HEK293 (cell line): ENCODE measurements at regions not wholly inside any gene's neighbourhood (a gene's known extent, or its start where the extent isn't known, plus 50 kb on each side); places are given as distances from the start of the nearest gene placed in this dataset.

ENCODE experiments used
- CTCF ChIA-PET: fragments of 350-600 bp; formaldehyde crosslinking; extraction: SDS; loops from one replicate; lab custom pipeline; 2021; ENCODE audit warnings: antibody characterized with exemption; lab: Yijun Ruan, JAX
- POLR2A ChIA-PET: fragments of 300-600 bp; formaldehyde crosslinking; extraction: SDS; loops from one replicate; lab custom pipeline; 2020; ENCODE audit warnings: antibody characterized with exemption, inconsistent platforms; lab: Yijun Ruan, JAX
- H3K27ac ChIP-seq: fragments of 200-500 bp; sonication (Bioruptor generic); 2 replicates; pipeline ENCODE4 v1.5.1; 2014; ENCODE audit warnings: low read depth, low read length, control low read depth, inconsistent platforms; ENCODE audit errors: extremely low read depth
- H3K36me3 ChIP-seq, 2 experiments: fragments of 200-500 bp in 1 of 2; sonication (Bioruptor generic) in 1 of 2; 1 replicate in 1 of 2; 2 replicates in 1 of 2; pipeline ENCODE4 v1.5.1; 2014 to 2017; ENCODE audit warnings: inconsistent platforms in 2 of 2, low read length in 2 of 2; ENCODE audit not compliant: control insufficient read depth in 2 of 2, insufficient read depth in 1 of 2
- H3K4me1 ChIP-seq: fragments of 200-500 bp; sonication (Bioruptor generic); 2 replicates; pipeline ENCODE4 v1.5.1; 2014; ENCODE audit warnings: mild to moderate bottlenecking, low read length, inconsistent platforms; ENCODE audit not compliant: control insufficient read depth, insufficient read depth
- H3K4me3 ChIP-seq: 2 replicates; pipeline ENCODE4 v1.5.1; 2011; ENCODE audit warnings: low read depth, mild to moderate bottlenecking, control low read depth, low read length, moderate library complexity
- H3K9me3 ChIP-seq: fragments of 200-500 bp; sonication (Bioruptor generic); 2 replicates; pipeline ENCODE4 v1.5.1; 2014; ENCODE audit warnings: low read depth, low read length, inconsistent platforms; ENCODE audit not compliant: control insufficient read depth, insufficient read depth
- FEZF1 ChIP-seq: fragments of 450-650 bp; formaldehyde crosslinking; IDR thresholded peaks from 2 replicates; pipeline ENCODE4 v1.5.1; 2016; ENCODE audit warnings: missing biosample characterization, missing genetic modification characterization
- GLIS2 ChIP-seq: fragments of 450-650 bp; formaldehyde crosslinking; IDR thresholded peaks from 2 replicates; pipeline ENCODE4 v1.5.1; 2016; ENCODE audit warnings: missing biosample characterization, missing genetic modification characterization
- HOXA7 ChIP-seq: sonication (generic); formaldehyde crosslinking; IDR thresholded peaks from 2 replicates; pipeline ENCODE4 v1.8.1; 2022; ENCODE audit warnings: missing genetic modification reagents, borderline replicate concordance
- SP2 ChIP-seq: fragments of 450-650 bp; formaldehyde crosslinking; IDR thresholded peaks from 2 replicates; pipeline ENCODE4 v1.5.1; 2016; ENCODE audit warnings: missing biosample characterization, missing genetic modification characterization
- TCF7L2 ChIP-seq: IDR thresholded peaks from 2 replicates; pipeline ENCODE4 v1.6.1; 2011; ENCODE audit warnings: low read depth, mild to moderate bottlenecking, inconsistent platforms, low read length, moderate library complexity, borderline replicate concordance
- WT1 ChIP-seq: fragments of 450-650 bp; formaldehyde crosslinking; IDR thresholded peaks from 2 replicates; pipeline ENCODE4 v1.5.1; 2016; ENCODE audit warnings: missing biosample characterization, missing genetic modification characterization
- ZBTB8A ChIP-seq: fragments of 450-650 bp; formaldehyde crosslinking; IDR thresholded peaks from 2 replicates; pipeline ENCODE4 v1.5.1; 2016; ENCODE audit warnings: missing biosample characterization, missing genetic modification characterization
- ZNF112 ChIP-seq: fragments of 450-650 bp; formaldehyde crosslinking; IDR thresholded peaks from 2 replicates; pipeline ENCODE4 v1.5.0; 2017; ENCODE audit warnings: missing biosample characterization, missing genetic modification characterization
- ZNF132 ChIP-seq: fragments of 450-650 bp; formaldehyde crosslinking; IDR thresholded peaks from 2 replicates; pipeline ENCODE4 v1.5.1; 2017; ENCODE audit warnings: missing biosample characterization, missing genetic modification characterization, borderline replicate concordance
- ZNF324 ChIP-seq: fragments of 450-650 bp; formaldehyde crosslinking; IDR thresholded peaks from 2 replicates; pipeline ENCODE4 v1.5.1; 2016; ENCODE audit warnings: missing biosample characterization, missing genetic modification characterization
- ZNF335 ChIP-seq: fragments of 450-650 bp; formaldehyde crosslinking; conservative IDR thresholded peaks from 2 replicates; pipeline ENCODE4 v1.5.1; 2016; ENCODE audit warnings: missing biosample characterization, missing genetic modification characterization
- ZNF350 ChIP-seq: fragments of 450-650 bp; formaldehyde crosslinking; IDR thresholded peaks from 2 replicates; pipeline ENCODE4 v1.5.0; 2017; ENCODE audit warnings: missing biosample characterization, mild to moderate bottlenecking, missing genetic modification characterization
- ZNF354C ChIP-seq: fragments of 450-650 bp; formaldehyde crosslinking; IDR thresholded peaks from 2 replicates; pipeline ENCODE4 v1.5.1; 2016; ENCODE audit warnings: missing biosample characterization, missing genetic modification characterization, low read depth, borderline replicate concordance
- ZNF426 ChIP-seq: fragments of 450-650 bp; formaldehyde crosslinking; IDR thresholded peaks from 2 replicates; pipeline ENCODE4 v1.5.1; 2017; ENCODE audit warnings: missing biosample characterization, missing genetic modification characterization, mild to moderate bottlenecking, inconsistent platforms, moderate library complexity
- ZNF529 ChIP-seq: fragments of 450-650 bp; formaldehyde crosslinking; IDR thresholded peaks from 2 replicates; pipeline ENCODE4 v1.5.1; 2017; ENCODE audit warnings: missing genetic modification characterization, missing biosample characterization; ENCODE audit not compliant: insufficient replicate concordance
- ZNF558 ChIP-seq: fragments of 450-650 bp; formaldehyde crosslinking; IDR thresholded peaks from 2 replicates; pipeline ENCODE4 v1.5.1; 2016; ENCODE audit warnings: missing biosample characterization, missing genetic modification characterization
- ZNF560 ChIP-seq: fragments of 450-650 bp; formaldehyde crosslinking; IDR thresholded peaks from 2 replicates; pipeline ENCODE4 v1.5.1; 2017; ENCODE audit warnings: missing biosample characterization, missing genetic modification characterization, borderline replicate concordance
- ZNF654 ChIP-seq: fragments of 450-650 bp; formaldehyde crosslinking; IDR thresholded peaks from 2 replicates; pipeline ENCODE4 v1.5.1; 2016; ENCODE audit warnings: low read depth, missing biosample characterization, missing genetic modification characterization
- ZNF747 ChIP-seq: fragments of 450-650 bp; formaldehyde crosslinking; IDR thresholded peaks from 2 replicates; pipeline ENCODE4 v1.5.1; 2016; ENCODE audit warnings: missing biosample characterization, missing genetic modification characterization
- ZNF768 ChIP-seq: fragments of 450-650 bp; formaldehyde crosslinking; IDR thresholded peaks from 2 replicates; pipeline ENCODE4 v1.5.1; 2018; ENCODE audit warnings: missing biosample characterization, mild to moderate bottlenecking, missing genetic modification characterization
- ZNF785 ChIP-seq: fragments of 450-650 bp; formaldehyde crosslinking; IDR thresholded peaks from 2 replicates; pipeline ENCODE4 v1.5.1; 2016; ENCODE audit warnings: missing biosample characterization, missing genetic modification characterization
- ZNF792 ChIP-seq: fragments of 450-650 bp; formaldehyde crosslinking; IDR thresholded peaks from 2 replicates; pipeline ENCODE4 v1.5.1; 2016; ENCODE audit warnings: missing biosample characterization, missing genetic modification characterization
- ZXDB ChIP-seq: fragments of 450-650 bp; formaldehyde crosslinking; IDR thresholded peaks from 2 replicates; pipeline ENCODE4 v1.5.1; 2016; ENCODE audit warnings: missing biosample characterization, missing genetic modification characterization
- TF ChIP-seq, protein P1 (sequence below): fragments of 450-650 bp; formaldehyde crosslinking; IDR thresholded peaks from 2 replicates; pipeline ENCODE4 v1.5.1; 2017; ENCODE audit warnings: missing biosample characterization, mild to moderate bottlenecking, missing genetic modification characterization, moderate library complexity
- TF ChIP-seq, protein P2 (sequence below): fragments of 450-650 bp; formaldehyde crosslinking; IDR thresholded peaks from 2 replicates; pipeline ENCODE4 v1.5.1; 2017; ENCODE audit warnings: missing biosample characterization, missing genetic modification characterization
- TF ChIP-seq, protein P3 (sequence below): fragments of 450-650 bp; formaldehyde crosslinking; IDR thresholded peaks from 2 replicates; pipeline ENCODE4 v1.5.1; 2016; ENCODE audit warnings: missing biosample characterization, missing genetic modification characterization

DNA sequence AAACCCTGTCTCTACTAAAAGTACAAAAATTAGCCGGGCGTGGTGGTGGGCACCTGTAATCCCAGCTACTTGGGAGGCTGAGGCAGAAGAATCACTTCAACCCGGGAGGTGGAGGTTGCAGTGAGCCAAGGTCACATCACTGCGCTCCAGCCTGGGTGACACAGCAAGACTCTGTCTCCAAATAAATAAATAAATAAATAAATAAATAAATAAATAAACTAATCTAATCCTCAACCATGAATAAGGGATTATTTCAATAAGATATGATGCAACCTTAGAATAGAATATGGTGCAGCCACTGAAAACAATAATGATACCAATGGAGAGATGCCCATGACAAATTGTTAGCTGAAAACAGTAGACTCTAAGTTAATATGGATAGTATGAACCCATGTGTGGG lies 270.0 kb downstream of the MEX3B start (continued):
- TF ChIP-seq ZNF426 (tag by site-specific recombination), result peak; percentile 38

DNA sequence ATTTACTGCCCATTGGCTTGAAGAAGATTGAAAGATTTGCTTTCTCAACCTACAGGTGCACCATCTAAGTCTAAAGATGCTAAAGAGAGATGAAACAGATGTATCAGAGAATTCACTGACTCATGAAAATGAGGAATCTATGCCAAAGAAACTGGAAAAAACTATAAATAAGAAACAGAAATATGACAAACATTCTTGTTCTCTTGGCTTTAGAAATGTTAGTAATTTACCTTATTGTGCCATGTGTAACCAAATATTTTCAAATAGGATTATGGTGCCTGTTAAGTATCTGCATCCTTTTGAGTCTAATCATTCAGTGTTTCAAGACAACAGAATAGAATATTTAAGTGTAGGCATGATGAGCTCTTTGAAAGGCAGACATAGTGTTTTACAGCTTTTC lies 271.5 kb downstream of the MEX3B start:
- CTCF ChIA-PET, result interaction anchor here (1.3 kb wide), 1 partner anchor 35 kb away, joined by 3 read pairs; no protein-coding TSS in a partner anchor
- no peaks in the 10 kb centered on the region for H3K4me1 ChIP-seq
- no peak overlapping the region for H3K27ac ChIP-seq
- H3K4me3 ChIP-seq, result no peak overlapping the region
- TF ChIP-seq ZNF560 (tag by site-specific recombination), result no peak
- TF ChIP-seq ZNF768 (tag by site-specific recombination), result no peak
- TF ChIP-seq ZNF324 (tag by site-specific recombination), result no peak
- TF ChIP-seq HOXA7 (CRISPR knock-in tag), result no peak
- TF ChIP-seq, protein P1, sequence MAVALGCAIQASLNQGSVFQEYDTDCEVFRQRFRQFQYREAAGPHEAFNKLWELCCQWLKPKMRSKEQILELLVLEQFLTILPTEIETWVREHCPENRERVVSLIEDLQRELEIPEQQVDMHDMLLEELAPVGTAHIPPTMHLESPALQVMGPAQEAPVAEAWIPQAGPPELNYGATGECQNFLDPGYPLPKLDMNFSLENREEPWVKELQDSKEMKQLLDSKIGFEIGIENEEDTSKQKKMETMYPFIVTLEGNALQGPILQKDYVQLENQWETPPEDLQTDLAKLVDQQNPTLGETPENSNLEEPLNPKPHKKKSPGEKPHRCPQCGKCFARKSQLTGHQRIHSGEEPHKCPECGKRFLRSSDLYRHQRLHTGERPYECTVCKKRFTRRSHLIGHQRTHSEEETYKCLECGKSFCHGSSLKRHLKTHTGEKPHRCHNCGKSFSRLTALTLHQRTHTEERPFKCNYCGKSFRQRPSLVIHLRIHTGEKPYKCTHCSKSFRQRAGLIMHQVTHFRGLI (tag by site-specific recombination), result no peak
- TF ChIP-seq ZNF529 (tag by site-specific recombination), result no peak
- TF ChIP-seq ZXDB (tag by site-specific recombination), result no peak
- TF ChIP-seq, protein P2, sequence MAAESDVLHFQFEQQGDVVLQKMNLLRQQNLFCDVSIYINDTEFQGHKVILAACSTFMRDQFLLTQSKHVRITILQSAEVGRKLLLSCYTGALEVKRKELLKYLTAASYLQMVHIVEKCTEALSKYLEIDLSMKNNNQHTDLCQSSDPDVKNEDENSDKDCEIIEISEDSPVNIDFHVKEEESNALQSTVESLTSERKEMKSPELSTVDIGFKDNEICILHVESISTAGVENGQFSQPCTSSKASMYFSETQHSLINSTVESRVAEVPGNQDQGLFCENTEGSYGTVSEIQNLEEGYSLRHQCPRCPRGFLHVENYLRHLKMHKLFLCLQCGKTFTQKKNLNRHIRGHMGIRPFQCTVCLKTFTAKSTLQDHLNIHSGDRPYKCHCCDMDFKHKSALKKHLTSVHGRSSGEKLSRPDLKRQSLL (tag by site-specific recombination), result no peak
- TF ChIP-seq ZNF785 (tag by site-specific recombination), result no peak
- no peak for TF ChIP-seq ZNF747 (tag by site-specific recombination)
- TF ChIP-seq, protein P3, sequence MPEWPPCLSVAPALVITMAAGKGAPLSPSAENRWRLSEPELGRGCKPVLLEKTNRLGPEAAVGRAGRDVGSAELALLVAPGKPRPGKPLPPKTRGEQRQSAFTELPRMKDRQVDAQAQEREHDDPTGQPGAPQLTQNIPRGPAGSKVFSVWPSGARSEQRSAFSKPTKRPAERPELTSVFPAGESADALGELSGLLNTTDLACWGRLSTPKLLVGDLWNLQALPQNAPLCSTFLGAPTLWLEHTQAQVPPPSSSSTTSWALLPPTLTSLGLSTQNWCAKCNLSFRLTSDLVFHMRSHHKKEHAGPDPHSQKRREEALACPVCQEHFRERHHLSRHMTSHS, result no peak
- TF ChIP-seq ZNF558 (tag by site-specific recombination), result no peak
- no peak for TF ChIP-seq ZNF792
- no peak for TF ChIP-seq ZNF354C
- TF ChIP-seq SP2, result no peak
- no peak for TF ChIP-seq TCF7L2
- TF ChIP-seq, all 188 proteins: peak for 0
- POLR2A ChIA-PET, result no interaction called here
- Histone ChIP-seq H3K9me3 (no peaks in the 10 kb centered on the region), H3K36me3 (peaks cover 0 to 6% of the 10 kb centered on the region in 2 experiments; a peak in 1 of 3 replicates)

DNA sequence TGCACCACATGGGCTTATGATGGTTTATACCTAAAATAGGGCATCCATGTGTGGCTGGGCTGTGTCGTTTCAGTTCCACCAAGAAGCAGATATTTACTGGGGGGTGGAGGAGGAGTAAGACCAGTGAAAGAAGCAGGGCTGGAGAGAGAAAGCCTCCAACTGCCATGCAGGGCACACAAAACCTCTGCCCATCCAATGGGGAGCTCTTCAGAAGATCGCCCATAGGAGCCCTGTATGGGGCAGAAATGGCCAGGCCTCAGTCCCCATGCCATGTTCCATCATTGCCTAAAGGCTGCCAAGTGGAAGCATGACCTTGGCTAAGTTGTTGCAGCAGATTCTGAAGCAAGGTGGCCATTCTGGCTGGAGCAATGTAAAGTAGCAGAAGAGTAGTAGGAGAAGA lies 277.0 kb downstream of the MEX3B start:
- ChIA-PET POLR2A (no interaction called here), CTCF (no interaction called here)
- H3K36me3 ChIP-seq, result peaks cover 0 to 6% of the 10 kb centered on the region in 2 experiments; a peak in 1 of 3 replicates
- H3K4me3 ChIP-seq, result no peak overlapping the region
- H3K9me3 ChIP-seq, result no peaks in the 10 kb centered on the region
- H3K27ac ChIP-seq, result no peak overlapping the region
- no peaks in the 10 kb centered on the region for H3K4me1 ChIP-seq
- TF ChIP-seq FEZF1 (tag by site-specific recombination), result no peak
- TF ChIP-seq WT1 (tag by site-specific recombination), result no peak
- TF ChIP-seq ZNF112 (tag by site-specific recombination), result no peak
- no peak for TF ChIP-seq ZNF132 (tag by site-specific recombination)
- no peak for TF ChIP-seq ZNF335 (tag by site-specific recombination)
- TF ChIP-seq ZNF350 (tag by site-specific recombination), result no peak
- no peak for TF ChIP-seq ZNF654 (tag by site-specific recombination)
- TF ChIP-seq GLIS2 (tag by site-specific recombination), result no peak
- TF ChIP-seq ZNF558 (tag by site-specific recombination), result no peak
- TF ChIP-seq ZBTB8A (tag by site-specific recombination), result no peak
